GM12878 (cell line): ENCODE measurements at regions not wholly inside any gene's neighbourhood (a gene's known extent, or its start where the extent isn't known, plus 50 kb on each side); places are given as distances from the start of the nearest gene placed in this dataset.

ENCODE experiments used
- ATAC-seq: fragments of 200-7000 bp; cut with Tn5 transposase; 3 replicates; pipeline ENCODE4 v1.9.1; 2020; ENCODE audit warnings: mild to moderate bottlenecking, moderate library complexity
- BruUV-seq: library from RNA; stranded (reverse); fragments of 400-500 nt; replicated peaks from 2 replicates; lab custom pipeline; 2021; lab: Mats Ljungman, UMichigan
- CTCF ChIA-PET: fragments of 300-600 bp; sonication (Branson Sonifier 250); formaldehyde crosslinking; extraction: SDS; loops from one replicate; lab custom pipeline; 2021; ENCODE audit warnings: inconsistent platforms; lab: Yijun Ruan, JAX
- POLR2A ChIA-PET: fragments of 350-600 bp; formaldehyde crosslinking; extraction: SDS; loops from one replicate; lab custom pipeline; 2021; ENCODE audit warnings: inconsistent platforms; lab: Charles Lee
- RAD21 ChIA-PET: fragments of 300-600 bp; sonication (Branson Sonifier 250); formaldehyde crosslinking; loops from one replicate; lab custom pipeline; 2023; ENCODE audit warnings: antibody characterized with exemption; ENCODE audit not compliant: unreplicated experiment; lab: Charles Lee
- SMC1A ChIA-PET: fragments of 300-600 bp; sonication (Branson Sonifier 250); formaldehyde crosslinking; loops from one replicate; lab custom pipeline; 2023; ENCODE audit not compliant: unreplicated experiment, uncharacterized antibody; lab: Charles Lee
- DNase-seq: peaks from one replicate; pipeline ENCODE4 v3.0.0-alpha.2; 2011; ENCODE audit warnings: low read depth, low spot score
- FAIRE-seq: peaks from 3 replicates; lab custom pipeline; 2011; peaks lifted over from hg19 to GRCh38; lab: Jason Lieb, UNC
- H2AFZ ChIP-seq: 2 replicates; pipeline ENCODE4 v1.6.0; 2011; ENCODE audit warnings: low read depth, low read length, control low read depth; ENCODE audit not compliant: control insufficient read depth
- H3K27ac ChIP-seq: 2 replicates; pipeline ENCODE4 v1.5.1; 2011; ENCODE audit warnings: control low read depth; ENCODE audit not compliant: control insufficient read depth, insufficient read depth
- H3K27me3 ChIP-seq, 2 experiments: replicated peaks in 1 of 2; 2 replicates each; pipeline versions ENCODE4 v1.6.0 to v1.6.1; 2011; ENCODE audit warnings: low read length in 1 of 2; ENCODE audit not compliant: control insufficient read depth in 2 of 2, insufficient read depth in 2 of 2
- H3K36me3 ChIP-seq, 2 experiments: 2 replicates each; pipeline ENCODE4 v1.5.1; 2011; ENCODE audit warnings: low read length in 1 of 2; ENCODE audit not compliant: control insufficient read depth in 2 of 2, insufficient read depth in 2 of 2
- H3K4me1 ChIP-seq: 2 replicates; pipeline ENCODE4 v1.6.1; 2011; ENCODE audit warnings: mild to moderate bottlenecking, low read length, moderate library complexity, mixed read lengths; ENCODE audit not compliant: control insufficient read depth, insufficient read depth
- H3K4me2 ChIP-seq: 2 replicates; pipeline ENCODE4 v1.6.0; 2011; ENCODE audit warnings: control low read depth; ENCODE audit not compliant: control insufficient read depth, insufficient read depth
- H3K4me3 ChIP-seq: fragments of 200-600 bp; sonication (generic); 2 replicates; pipeline ENCODE4 v1.5.1; 2016
- H3K79me2 ChIP-seq: 2 replicates; pipeline ENCODE4 v1.6.0; 2011; ENCODE audit warnings: low read length; ENCODE audit not compliant: control insufficient read depth, insufficient read depth
- H3K9ac ChIP-seq: 2 replicates; pipeline ENCODE4 v1.8.0; 2011; ENCODE audit warnings: low read length, control low read depth, mixed read lengths; ENCODE audit not compliant: control insufficient read depth, insufficient read depth
- H3K9me3 ChIP-seq: replicated peaks from 3 replicates; pipeline ENCODE4 v1.5.1; 2011; ENCODE audit warnings: mild to moderate bottlenecking, low read length; ENCODE audit not compliant: control insufficient read depth, insufficient read depth
- H4K20me1 ChIP-seq: 2 replicates; pipeline ENCODE4 v1.6.0; 2011; ENCODE audit not compliant: control insufficient read depth, insufficient read depth
- ATF2 ChIP-seq: IDR thresholded peaks from 2 replicates; pipeline ENCODE4 v1.6.1; 2012; ENCODE audit warnings: low read length, inconsistent platforms
- ATF3 ChIP-seq: IDR thresholded peaks from 2 replicates; pipeline ENCODE4 v1.6.1; 2011; ENCODE audit warnings: low read depth, mild to moderate bottlenecking, low read length, moderate library complexity, borderline replicate concordance; ENCODE audit errors: extremely low read depth
- BHLHE40 ChIP-seq, 2 experiments: fragments of 450-650 bp in 1 of 2; IDR thresholded peaks; 2 replicates each; pipeline ENCODE4 v1.6.1; 2011 to 2017; ENCODE audit warnings: low read depth in 2 of 2, borderline replicate concordance in 1 of 2, improper control_type of control experiment in 1 of 2, low read length in 1 of 2, mild to moderate bottlenecking in 1 of 2
- CHD4 ChIP-seq: fragments of 200-600 bp; sonication (generic); IDR thresholded peaks from 2 replicates; pipeline ENCODE4 v1.6.1; 2016; ENCODE audit warnings: mild to moderate bottlenecking
- HCFC1 ChIP-seq: fragments of 150-350 bp; IDR thresholded peaks from 2 replicates; pipeline ENCODE4 v1.6.1; 2014; ENCODE audit warnings: low read length
- IKZF2 ChIP-seq, 2 experiments: fragments of 450-650 bp; IDR thresholded peaks; 2 replicates each; pipeline ENCODE4 v1.6.1; 2017; ENCODE audit warnings: mild to moderate bottlenecking in 2 of 2, moderate library complexity in 2 of 2
- NKRF ChIP-seq: fragments of 450-650 bp; conservative IDR thresholded peaks from 2 replicates; pipeline ENCODE4 v1.6.1; 2017; ENCODE audit warnings: mild to moderate bottlenecking, moderate library complexity
- PKNOX1 ChIP-seq: fragments of 450-650 bp; IDR thresholded peaks from 2 replicates; pipeline ENCODE4 v1.6.1; 2016; ENCODE audit warnings: mild to moderate bottlenecking
- RBBP5 ChIP-seq: fragments of 200-600 bp; sonication (generic); conservative IDR thresholded peaks from 2 replicates; pipeline ENCODE4 v1.6.1; 2016
- SKIL ChIP-seq: fragments of 450-650 bp; IDR thresholded peaks from 2 replicates; pipeline ENCODE4 v1.6.1; 2017; ENCODE audit warnings: mild to moderate bottlenecking, low read depth, inconsistent platforms; ENCODE audit not compliant: poor library complexity, severe bottlenecking
- SMARCA5 ChIP-seq: fragments of 450-650 bp; IDR thresholded peaks from 2 replicates; pipeline ENCODE4 v1.6.1; 2017; ENCODE audit warnings: mild to moderate bottlenecking
- SREBF1 ChIP-seq: IDR thresholded peaks from 2 replicates; pipeline ENCODE4 v1.6.1; 2012; ENCODE audit warnings: mild to moderate bottlenecking, low read length
- USF2 ChIP-seq: IDR thresholded peaks from 2 replicates; pipeline ENCODE4 v1.6.1; 2011; ENCODE audit warnings: low read depth, low read length, improper control_type of control experiment, borderline replicate concordance
- ZBED1 ChIP-seq: IDR thresholded peaks from 2 replicates; pipeline ENCODE4 v1.6.1; 2016; ENCODE audit warnings: borderline replicate concordance
- WGBS: methylation state at CpG from one replicate; pipeline ENCODE4 v1.1.6; 2016; ENCODE audit warnings: low lambda C conversion rate; ENCODE audit not compliant: insufficient replicate concordance, insufficient coverage; ENCODE audit errors: missing lambda C conversion rate; 5-methylcytosine and 5-hydroxymethylcytosine counted together
- in situ Hi-C: fragments of 300-500 bp; cut with MboI; formaldehyde crosslinking; loops from 9 replicates; pipeline ENCODE4 v1.14.3; 2018; ENCODE audit warnings: mixed read lengths
- intact Hi-C: fragments of 100-400 bp; cut with micrococcal nuclease; formaldehyde crosslinking; loops from one replicate; pipeline ENCODE4 v1.14.2; 2022; ENCODE audit not compliant: unreplicated experiment

GRCh38 chr2:108124736-108125495 lies 114.9 kb upstream of the SULT1C3 start:
- no peak for DNase-seq
- no TSS peak for BruUV-seq
- no peak for ATAC-seq
- intact Hi-C loops: no loop called here
- ChIA-PET RAD21 (no interaction called here), POLR2A (no interaction called here), CTCF (no interaction called here), SMC1A (interaction anchor here (0.8 to 1.4 kb wide), 2 partner anchors 9 to 14 kb away, joined by 3 to 4 read pairs; no protein-coding TSS in a partner anchor)
- H2AFZ ChIP-seq: no peak overlapping the region
- H4K20me1 ChIP-seq: no peaks in the 10 kb centered on the region
- H3K79me2 ChIP-seq: no peaks in the 10 kb centered on the region
- WGBS: 33% methylated on average over 4 of the region's 4 CpGs
- H3K9me3 ChIP-seq: no peaks in the 10 kb centered on the region
- no peaks in the 10 kb centered on the region for H3K27me3 ChIP-seq
- no peak overlapping the region for H3K4me3 ChIP-seq
- H3K9ac ChIP-seq: no peak overlapping the region
- H3K4me1 ChIP-seq: no peaks in the 10 kb centered on the region
- no peak for FAIRE-seq
- no peaks in the 10 kb centered on the region for H3K36me3 ChIP-seq
- in situ Hi-C loops: no loop called here
- H3K27ac ChIP-seq: no peak overlapping the region
- H3K4me2 ChIP-seq: no peak overlapping the region
- TF ChIP-seq ATF3 (no peak), NKRF (no peak), USF2 (no peak), RBBP5 (no peak), ATF2 (no peak), CHD4 (no peak), PKNOX1 (no peak), SMARCA5 (no peak), BHLHE40 (IDR thresholded peaks at IDR 0.05; ENCODE audit: borderline replicate concordance in 1 of 2, low read depth in 2 of 2, low read length in 1 of 2) (no peak), HCFC1 (no peak), IKZF2 (IDR thresholded peaks at IDR 0.05) (no peak), SKIL (no peak), ZBED1 (no peak), SREBF1 (no peak)
